Progenitor cell of endocrine pancreas (in vitro differentiated cells): ENCODE measurements at regions not wholly inside any gene's neighbourhood (a gene's known extent, or its start where the extent isn't known, plus 50 kb on each side); places are given as distances from the start of the nearest gene placed in this dataset.
"Not testable (repeated sequence)": the region's sequence is repeated elsewhere in the genome, so short reads cannot be mapped to it uniquely, and the experiment has no call there.

Experiments
- DNase-seq: peaks from one replicate; pipeline ENCODE4 v3.0.0; 2021; ENCODE audit warnings: low spot score; ENCODE audit not compliant: unreplicated experiment
- H3K27ac Mint-ChIP-seq: 2 replicates; pipeline ENCODE4 v1.8.0; 2021; ENCODE audit warnings: mild to moderate bottlenecking, moderate library complexity, mixed read lengths
- H3K27me3 Mint-ChIP-seq: 2 replicates; pipeline ENCODE4 v1.8.0; 2021; ENCODE audit warnings: mixed read lengths
- H3K36me3 Mint-ChIP-seq: 2 replicates; pipeline ENCODE4 v1.8.0; 2022; ENCODE audit warnings: mixed read lengths; ENCODE audit not compliant: insufficient read depth
- H3K4me1 Mint-ChIP-seq: 2 replicates; pipeline ENCODE4 v1.8.0; 2021; ENCODE audit warnings: low read depth, mixed read lengths
- H3K4me3 Mint-ChIP-seq: 2 replicates; pipeline ENCODE4 v1.8.0; 2021; ENCODE audit warnings: low read depth, mild to moderate bottlenecking, moderate library complexity, mixed read lengths
- H3K9me3 Mint-ChIP-seq: 2 replicates; pipeline ENCODE4 v1.8.0; 2021; ENCODE audit warnings: low read depth, mixed read lengths
- TF ChIP-seq, protein P1 (sequence below): fragments of 200-600 bp; sonication (generic); IDR thresholded peaks from one replicate; pipeline ENCODE4 v1.5.0; 2021; ENCODE audit warnings: antibody characterized with exemption, mild to moderate bottlenecking; ENCODE audit not compliant: unreplicated experiment

DNA sequence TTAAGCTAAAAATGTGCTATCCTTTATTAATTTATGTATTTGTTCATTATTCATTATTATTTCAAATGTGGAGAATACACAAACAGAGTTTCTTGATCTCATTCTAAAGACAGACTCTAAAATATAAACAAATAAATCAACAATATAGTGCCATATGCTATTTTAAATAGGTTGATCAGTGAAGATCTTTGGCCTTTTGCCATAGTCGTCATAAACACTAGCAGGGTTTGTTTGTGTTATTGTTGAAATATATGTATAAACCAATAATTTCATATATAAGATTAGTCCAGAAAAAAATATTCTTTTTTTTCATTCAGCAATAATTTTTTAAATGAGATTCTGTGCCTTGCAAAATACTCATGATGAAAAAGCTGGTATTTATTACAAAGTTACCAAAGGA is 62.1 kb upstream of the KYNU start:
- DNase-seq = no peak
- TF ChIP-seq, protein P1, sequence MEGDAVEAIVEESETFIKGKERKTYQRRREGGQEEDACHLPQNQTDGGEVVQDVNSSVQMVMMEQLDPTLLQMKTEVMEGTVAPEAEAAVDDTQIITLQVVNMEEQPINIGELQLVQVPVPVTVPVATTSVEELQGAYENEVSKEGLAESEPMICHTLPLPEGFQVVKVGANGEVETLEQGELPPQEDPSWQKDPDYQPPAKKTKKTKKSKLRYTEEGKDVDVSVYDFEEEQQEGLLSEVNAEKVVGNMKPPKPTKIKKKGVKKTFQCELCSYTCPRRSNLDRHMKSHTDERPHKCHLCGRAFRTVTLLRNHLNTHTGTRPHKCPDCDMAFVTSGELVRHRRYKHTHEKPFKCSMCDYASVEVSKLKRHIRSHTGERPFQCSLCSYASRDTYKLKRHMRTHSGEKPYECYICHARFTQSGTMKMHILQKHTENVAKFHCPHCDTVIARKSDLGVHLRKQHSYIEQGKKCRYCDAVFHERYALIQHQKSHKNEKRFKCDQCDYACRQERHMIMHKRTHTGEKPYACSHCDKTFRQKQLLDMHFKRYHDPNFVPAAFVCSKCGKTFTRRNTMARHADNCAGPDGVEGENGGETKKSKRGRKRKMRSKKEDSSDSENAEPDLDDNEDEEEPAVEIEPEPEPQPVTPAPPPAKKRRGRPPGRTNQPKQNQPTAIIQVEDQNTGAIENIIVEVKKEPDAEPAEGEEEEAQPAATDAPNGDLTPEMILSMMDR = no peak
- H3K4me1 Mint-ChIP-seq = peaks cover 2% of the 10 kb centered on the region
- no peak overlapping the region for H3K27ac Mint-ChIP-seq
- no peak overlapping the region for H3K4me3 Mint-ChIP-seq
- no peaks in the 10 kb centered on the region for H3K27me3 Mint-ChIP-seq
- H3K36me3 Mint-ChIP-seq = no peaks in the 10 kb centered on the region
- H3K9me3 Mint-ChIP-seq = peaks cover 6% of the 10 kb centered on the region

DNA sequence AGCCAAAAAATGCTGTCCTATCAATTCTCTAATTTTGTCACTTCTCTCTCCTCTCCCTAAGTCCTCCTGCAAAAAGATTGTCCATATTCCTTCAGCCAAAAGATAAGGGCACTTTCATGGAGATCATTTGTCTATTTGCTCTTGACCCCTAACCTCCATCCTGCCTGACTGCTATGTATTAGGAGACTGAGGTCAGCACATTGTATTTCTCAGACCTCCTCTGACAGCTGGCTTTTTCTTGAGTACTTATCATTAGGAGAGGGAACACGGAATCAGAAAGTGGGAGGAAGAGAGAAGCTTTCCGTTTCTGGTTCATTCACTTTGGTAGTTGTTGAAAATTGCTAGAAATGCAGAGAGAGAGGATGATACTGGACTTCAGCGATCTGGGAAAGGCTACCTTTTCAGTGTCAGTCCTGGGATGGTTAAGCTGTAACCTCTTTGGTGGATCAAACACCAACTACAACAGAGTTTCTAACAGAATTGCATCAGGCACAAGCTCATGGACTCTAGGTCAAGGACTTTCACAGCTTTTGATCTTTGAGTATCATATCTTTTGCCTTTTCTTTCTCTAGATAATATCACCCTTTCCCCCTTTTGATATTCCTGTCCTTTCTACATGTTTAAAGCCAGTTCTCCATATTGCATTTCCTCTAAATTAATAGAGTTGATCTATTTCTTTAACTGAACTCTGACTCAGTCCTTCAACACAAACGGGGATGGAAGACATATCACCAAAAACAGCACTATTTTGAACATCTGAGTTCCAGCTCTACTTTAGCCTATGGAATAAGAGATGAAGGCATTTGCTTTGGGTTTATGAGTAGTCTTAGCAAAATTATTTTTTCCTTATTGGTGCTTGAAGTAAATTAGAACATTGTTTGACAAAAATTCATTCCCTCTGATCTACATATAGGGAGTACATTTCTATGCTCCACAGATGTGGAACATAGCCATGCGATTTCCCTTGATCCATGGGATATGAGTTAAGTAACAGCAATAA is 63.3 kb upstream of the KYNU start:
- no peaks in the 10 kb centered on the region for H3K27me3 Mint-ChIP-seq
- no peak overlapping the region for H3K4me3 Mint-ChIP-seq
- TF ChIP-seq, protein P1 = no peak
- no peak overlapping the region for H3K27ac Mint-ChIP-seq
- no peaks in the 10 kb centered on the region for H3K36me3 Mint-ChIP-seq
- no peak for DNase-seq
- H3K4me1 Mint-ChIP-seq = peaks cover 2% of the 10 kb centered on the region
- peaks cover 6% of the 10 kb centered on the region for H3K9me3 Mint-ChIP-seq

DNA sequence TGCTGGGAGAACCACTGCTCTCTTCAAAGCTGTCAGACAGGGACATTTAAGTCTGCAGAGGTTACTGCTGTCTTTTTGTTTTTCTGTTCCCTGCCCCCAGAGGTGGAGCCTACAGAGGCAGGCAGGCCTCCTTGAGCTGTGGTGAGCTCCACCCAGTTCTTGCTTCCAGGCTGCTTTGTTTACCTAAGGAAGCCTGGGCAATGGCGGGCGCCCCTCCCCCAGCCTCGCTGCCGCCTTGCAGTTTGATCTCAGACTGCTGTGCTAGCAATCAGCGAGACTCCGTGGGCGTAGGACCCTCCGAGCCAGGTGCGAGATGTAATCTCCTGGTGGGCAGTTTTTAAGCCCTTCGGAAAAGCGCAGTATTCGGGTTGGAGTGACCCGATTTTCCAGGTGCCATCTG is 65.8 kb upstream of the KYNU start:
- not testable (repeated sequence) for H3K36me3 Mint-ChIP-seq, H3K4me3 Mint-ChIP-seq, H3K4me1 Mint-ChIP-seq, DNase-seq, H3K27me3 Mint-ChIP-seq, H3K9me3 Mint-ChIP-seq, H3K27ac Mint-ChIP-seq

DNA sequence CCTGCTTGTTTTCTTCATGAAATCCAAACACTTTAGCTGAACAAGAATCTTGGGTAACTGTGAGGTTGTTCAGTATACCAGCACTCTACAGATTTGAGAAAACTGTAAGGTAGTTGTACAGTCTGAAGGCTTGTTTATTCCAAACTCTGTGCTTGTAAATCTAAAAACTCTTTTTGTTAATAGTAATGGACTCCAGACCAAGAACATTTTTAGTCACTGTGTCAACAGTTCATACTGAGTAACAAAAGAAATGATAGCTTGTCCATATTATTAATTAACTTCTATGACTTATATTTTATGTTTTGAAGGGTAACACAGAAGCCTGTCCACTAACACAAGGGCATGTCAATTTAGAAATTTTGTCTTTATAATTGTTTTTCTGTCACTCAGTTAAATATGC is 72.2 kb upstream of the KYNU start:
- H3K27ac Mint-ChIP-seq = no peak overlapping the region
- H3K4me3 Mint-ChIP-seq = no peak overlapping the region
- no peak for DNase-seq
- H3K36me3 Mint-ChIP-seq = no peaks in the 10 kb centered on the region
- TF ChIP-seq, protein P1 = no peak
- no peaks in the 10 kb centered on the region for H3K4me1 Mint-ChIP-seq
- H3K27me3 Mint-ChIP-seq = no peaks in the 10 kb centered on the region
- no peaks in the 10 kb centered on the region for H3K9me3 Mint-ChIP-seq

DNA sequence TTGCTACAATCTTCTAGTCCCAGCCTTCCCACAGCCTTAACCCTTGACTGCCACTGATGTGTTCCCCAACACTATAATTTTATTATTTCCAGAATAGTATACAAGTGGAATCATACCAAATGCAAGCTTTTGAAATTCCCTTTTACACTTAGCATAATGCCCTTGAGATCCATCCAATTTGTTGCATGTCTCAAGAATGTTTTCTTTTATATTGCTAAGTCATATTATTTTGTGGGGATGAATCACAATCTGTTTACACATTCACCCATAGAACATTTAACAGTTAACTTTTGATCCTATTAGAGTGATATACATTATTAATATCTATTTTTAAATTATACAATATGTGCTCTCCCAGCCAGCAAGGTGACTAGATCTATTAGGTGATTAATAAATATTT is 74.3 kb upstream of the KYNU start:
- Mint-ChIP-seq H3K36me3 (no peaks in the 10 kb centered on the region), H3K27me3 (no peaks in the 10 kb centered on the region), H3K27ac (no peak overlapping the region), H3K4me3 (no peak overlapping the region), H3K4me1 (peaks cover 3% of the 10 kb centered on the region), H3K9me3 (no peaks in the 10 kb centered on the region)
- TF ChIP-seq, protein P1 = no peak
- DNase-seq = no peak

DNA sequence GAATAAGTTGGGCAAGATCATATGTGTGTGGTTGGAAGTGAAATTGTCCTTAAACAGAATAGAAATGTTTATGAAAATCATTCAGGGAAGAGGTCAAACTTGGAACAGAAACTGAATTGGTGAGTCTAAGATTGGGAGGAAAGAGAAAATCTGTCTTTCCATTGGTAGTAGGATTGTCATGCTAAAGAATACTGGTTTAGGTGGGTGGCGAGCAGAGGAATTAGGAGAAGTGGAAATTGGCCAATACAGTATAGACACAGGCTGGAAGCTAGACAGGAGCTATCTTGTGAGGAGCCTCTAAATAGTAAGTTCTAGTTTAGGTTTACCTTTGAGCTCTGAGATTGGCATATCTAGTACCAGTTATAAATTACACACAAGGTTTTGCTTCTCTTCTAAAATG is 80.9 kb upstream of the KYNU start:
- Mint-ChIP-seq H3K4me1 (peaks cover 7% of the 10 kb centered on the region), H3K27me3 (no peaks in the 10 kb centered on the region), H3K27ac (no peak overlapping the region), H3K4me3 (no peak overlapping the region), H3K36me3 (no peaks in the 10 kb centered on the region), H3K9me3 (peaks cover 8% of the 10 kb centered on the region)
- TF ChIP-seq, protein P1 = no peak
- no peak for DNase-seq
